Liver (tissue), 3 donors: ENCODE measurements at regions not wholly inside any gene's neighbourhood (a gene's known extent, or its start where the extent isn't known, plus 50 kb on each side); places are given as distances from the start of the nearest gene placed in this dataset.

Experiments used
- RAD21 ChIP-seq, 2 donors: IDR thresholded peaks; 2 replicates each; pipeline ENCODE4 v1.6.1; 2016; ENCODE audit warnings: antibody characterized with exemption in 2 of 2, mild to moderate bottlenecking in 2 of 2
- TF ChIP-seq, protein P1 (sequence below): fragments of 150-350 bp; IDR thresholded peaks from 2 replicates; pipeline ENCODE4 v1.5.1; 2017; ENCODE audit warnings: improper control_type of control experiment, low read depth, low read length; ENCODE audit not compliant: missing input control
- TF ChIP-seq, protein P2 (sequence below): IDR thresholded peaks from 2 replicates; pipeline ENCODE4 v1.6.1; 2016; ENCODE audit warnings: antibody characterized with exemption
- donor health status: healthy.
- donor health status: healthy.

DNA sequence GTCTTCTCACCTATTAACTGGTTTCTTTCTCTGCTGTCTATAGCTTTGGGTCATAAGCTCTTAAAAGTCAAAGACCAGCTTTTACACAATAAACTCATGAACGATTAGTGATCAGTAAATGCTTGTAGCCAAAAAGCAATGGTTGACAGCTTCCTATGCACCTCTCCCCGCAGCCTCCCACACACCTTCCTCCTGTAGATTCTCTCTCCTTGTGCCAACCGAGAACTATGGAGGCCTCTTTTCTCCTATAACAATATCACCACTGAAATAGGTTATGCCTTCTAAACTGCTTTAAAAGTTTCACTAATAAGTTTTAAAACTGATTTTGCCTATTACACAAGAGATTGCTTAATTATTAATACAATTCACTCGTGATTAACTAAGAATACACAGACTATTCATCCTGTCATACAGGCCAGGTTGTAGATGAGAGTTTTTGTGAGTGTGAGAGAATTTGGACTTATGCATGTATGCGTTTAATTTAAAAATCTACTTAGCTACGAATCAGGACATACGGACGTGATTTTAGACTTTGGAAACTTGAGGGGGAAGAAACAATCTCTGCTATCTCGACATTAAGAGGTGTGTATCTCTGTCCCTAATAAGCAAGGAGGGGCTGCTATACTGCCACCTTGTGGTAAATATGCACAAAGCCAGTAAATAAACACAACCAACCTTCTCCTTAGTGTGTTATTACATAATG, 229.1 kb upstream of the RBBP8 start:
- TF ChIP-seq, protein P1, sequence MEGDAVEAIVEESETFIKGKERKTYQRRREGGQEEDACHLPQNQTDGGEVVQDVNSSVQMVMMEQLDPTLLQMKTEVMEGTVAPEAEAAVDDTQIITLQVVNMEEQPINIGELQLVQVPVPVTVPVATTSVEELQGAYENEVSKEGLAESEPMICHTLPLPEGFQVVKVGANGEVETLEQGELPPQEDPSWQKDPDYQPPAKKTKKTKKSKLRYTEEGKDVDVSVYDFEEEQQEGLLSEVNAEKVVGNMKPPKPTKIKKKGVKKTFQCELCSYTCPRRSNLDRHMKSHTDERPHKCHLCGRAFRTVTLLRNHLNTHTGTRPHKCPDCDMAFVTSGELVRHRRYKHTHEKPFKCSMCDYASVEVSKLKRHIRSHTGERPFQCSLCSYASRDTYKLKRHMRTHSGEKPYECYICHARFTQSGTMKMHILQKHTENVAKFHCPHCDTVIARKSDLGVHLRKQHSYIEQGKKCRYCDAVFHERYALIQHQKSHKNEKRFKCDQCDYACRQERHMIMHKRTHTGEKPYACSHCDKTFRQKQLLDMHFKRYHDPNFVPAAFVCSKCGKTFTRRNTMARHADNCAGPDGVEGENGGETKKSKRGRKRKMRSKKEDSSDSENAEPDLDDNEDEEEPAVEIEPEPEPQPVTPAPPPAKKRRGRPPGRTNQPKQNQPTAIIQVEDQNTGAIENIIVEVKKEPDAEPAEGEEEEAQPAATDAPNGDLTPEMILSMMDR: peak; percentile 89
- TF ChIP-seq, protein P2, sequence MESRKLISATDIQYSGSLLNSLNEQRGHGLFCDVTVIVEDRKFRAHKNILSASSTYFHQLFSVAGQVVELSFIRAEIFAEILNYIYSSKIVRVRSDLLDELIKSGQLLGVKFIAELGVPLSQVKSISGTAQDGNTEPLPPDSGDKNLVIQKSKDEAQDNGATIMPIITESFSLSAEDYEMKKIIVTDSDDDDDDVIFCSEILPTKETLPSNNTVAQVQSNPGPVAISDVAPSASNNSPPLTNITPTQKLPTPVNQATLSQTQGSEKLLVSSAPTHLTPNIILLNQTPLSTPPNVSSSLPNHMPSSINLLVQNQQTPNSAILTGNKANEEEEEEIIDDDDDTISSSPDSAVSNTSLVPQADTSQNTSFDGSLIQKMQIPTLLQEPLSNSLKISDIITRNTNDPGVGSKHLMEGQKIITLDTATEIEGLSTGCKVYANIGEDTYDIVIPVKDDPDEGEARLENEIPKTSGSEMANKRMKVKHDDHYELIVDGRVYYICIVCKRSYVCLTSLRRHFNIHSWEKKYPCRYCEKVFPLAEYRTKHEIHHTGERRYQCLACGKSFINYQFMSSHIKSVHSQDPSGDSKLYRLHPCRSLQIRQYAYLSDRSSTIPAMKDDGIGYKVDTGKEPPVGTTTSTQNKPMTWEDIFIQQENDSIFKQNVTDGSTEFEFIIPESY: no peak
- TF ChIP-seq RAD21 (IDR thresholded peaks at IDR 0.05): peak; percentile 93 to 96
